HG03103 (cell line): ENCODE measurements at regions not wholly inside any gene's neighbourhood (a gene's known extent, or its start where the extent isn't known, plus 50 kb on each side); places are given as distances from the start of the nearest gene placed in this dataset.
A peak's percentile ranks its signal among the peaks of the same experiment; 100 is the strongest.

Experiments used
- ATAC-seq: cut with Tn5 transposase; IDR thresholded peaks from one replicate; pipeline ENCODE4 v1.9.1; 2021; ENCODE audit warnings: low read depth; ENCODE audit not compliant: unreplicated experiment

DNA sequence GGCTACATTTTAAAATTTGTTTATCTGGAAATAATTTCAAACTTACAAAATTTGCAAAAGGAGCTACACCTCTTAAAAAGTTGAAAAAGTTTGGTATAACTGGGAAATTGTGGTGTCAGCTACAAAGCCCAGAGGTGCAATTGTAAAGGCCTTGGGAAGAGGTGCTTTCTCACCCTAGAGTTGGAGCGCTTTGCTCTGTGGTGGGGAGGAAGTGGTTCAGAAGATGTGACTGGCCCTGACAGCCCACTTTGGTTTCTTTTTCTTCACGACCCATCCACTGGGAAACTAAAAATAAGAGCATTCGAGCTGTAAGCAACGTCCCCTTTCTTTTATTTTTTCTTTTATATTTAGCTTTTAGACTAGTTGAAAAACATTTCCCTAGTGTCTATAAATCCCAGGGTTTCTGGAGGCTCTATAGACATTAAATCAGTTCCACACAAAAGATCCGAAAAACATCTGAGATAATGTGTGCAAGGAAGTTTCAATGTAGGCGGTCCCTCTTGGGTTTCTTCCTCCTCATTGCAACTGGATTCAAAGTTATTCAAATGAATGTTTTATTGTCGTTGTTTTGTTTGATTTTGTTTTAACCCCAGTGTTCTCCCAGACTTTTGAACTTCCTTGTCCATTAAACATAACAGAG, 397.8 kb downstream of the KIF16B start:
- ATAC-seq = peak; percentile 88

DNA sequence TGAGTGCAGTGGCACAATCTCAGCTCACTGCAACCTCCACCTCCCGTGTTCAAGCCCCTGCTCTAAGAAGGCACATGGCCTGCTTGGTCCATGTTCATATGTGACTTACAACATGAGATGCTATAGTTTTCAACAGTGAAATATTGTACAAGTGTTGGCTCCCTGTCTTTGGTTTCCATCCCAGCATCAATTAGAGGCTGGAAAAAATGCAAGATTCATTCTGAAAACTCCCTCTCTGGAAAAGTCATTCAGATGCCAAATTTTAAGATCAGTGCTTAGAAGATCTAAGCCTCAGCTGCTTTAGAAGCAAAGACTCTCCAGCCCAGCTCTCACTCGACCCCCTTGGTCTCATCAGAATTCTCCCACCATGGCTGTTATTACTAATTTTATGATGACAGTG, 398.9 kb downstream of the KIF16B start:
- no peak for ATAC-seq

DNA sequence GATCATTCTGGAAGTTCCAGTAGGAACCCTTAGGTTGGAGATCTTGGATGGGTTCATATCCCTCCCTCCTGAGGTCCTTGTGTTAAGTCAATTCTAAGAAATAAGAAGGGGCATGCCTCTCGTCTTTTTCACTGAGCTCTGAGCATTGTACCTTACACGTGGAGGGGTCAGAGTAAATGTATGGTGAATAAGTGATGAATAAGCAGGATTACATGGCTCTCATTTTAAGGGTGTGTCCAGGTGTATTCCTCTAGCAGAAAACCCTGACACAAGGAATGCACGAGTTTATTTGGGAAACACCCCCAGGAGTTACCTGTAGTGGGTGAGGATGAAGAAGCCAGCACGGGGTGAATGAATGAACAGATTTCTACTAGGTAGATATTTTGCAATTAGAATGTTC, 400.2 kb downstream of the KIF16B start:
- ATAC-seq = no peak

DNA sequence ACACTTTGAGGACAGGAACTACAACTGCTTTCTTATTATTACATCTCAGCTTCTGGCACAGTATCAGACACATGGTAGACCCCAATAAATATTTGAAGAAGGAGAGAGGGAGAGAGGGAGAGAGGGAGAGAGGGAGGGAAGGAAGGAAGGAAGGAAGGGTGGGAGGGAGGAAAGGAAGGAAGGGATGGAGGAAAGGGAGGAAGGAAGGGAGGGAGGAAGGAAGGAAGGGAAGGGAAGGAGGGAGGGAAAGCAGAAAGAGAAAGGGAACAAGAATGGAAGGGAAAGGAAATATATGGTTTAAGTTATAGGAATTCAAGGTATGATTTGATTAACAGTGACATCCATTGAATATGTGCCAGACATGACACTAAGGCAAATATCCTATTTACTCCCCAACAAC, 402.1 kb downstream of the KIF16B start:
- no peak for ATAC-seq

DNA sequence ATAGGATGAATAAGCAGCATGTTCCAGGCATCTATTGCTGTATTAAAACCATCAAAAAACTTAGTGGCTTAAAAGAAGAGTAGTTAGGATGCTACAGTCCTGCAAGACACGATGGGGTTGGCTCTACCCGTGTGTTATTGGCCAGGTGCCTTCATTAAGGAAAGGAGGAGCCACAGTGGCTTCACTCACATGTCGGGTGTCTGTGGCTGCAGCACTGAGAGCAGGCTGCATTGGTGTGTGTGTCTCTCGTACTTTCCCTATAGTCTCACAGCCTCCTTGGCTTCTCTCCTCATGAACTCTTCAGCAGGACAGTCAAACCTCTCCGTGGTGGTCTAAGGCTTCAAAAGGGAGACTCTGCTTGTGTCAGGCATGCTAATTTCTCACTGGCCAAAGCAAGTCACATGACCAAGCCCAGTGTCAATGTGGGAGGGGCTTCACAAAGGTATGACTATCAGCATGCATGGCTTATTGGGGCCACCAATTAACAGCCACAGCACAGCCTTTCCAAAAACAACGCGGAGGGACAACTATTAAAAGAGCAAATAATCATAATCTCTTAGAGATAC, 402.8 kb downstream of the KIF16B start:
- ATAC-seq = no peak

DNA sequence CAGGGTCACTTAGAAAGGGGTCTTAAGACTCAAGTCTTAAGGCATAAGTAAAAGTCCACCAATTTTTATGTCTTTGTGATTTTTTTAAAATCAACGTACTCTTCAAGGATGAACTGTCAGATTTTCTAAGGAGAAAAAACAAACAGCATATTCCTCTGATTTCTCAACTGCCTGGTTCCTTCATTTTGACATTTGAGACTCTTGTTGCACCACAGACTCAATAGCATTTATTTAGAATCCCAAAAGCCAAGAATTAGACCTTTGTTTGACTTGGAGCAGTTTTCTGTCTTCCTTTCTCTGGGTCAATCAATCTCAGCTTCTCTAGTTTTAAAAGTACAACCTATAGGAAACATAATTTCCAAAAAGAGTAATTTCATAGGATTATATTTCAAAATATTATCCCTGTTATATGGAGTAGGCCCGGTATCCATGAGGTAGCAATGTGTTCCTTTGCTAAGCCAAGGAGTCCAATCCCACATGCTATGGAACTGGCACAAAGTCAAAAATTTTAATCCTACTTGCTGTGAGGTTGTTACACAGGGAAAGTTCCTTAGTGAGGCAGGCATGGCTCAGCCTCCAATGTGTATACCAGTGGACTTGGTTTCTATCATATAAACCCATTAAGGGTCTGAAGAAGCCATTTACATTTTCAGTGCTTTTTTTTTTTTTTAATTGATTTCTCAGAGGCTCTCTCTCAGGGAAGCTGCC, 405.7 kb downstream of the KIF16B start:
- no peak for ATAC-seq

DNA sequence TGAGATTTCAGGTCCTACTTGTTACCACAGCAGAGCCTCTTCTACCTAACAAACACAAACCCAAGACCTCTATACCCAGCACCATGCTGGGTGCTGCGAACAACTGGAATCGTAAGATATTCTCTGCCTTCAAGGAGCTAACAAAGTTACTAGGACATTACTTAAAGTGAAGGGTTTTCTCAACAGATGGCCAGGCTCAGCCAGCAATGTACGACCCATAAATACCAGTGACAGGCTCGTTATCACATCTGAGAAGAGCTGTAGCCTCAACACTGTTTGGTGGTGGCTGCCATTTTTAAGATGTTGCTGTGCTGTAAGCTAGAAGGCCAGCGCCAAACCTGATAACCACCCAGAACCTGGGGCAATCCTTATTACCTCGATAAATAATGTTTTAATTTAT, 406.5 kb downstream of the KIF16B start:
- no peak for ATAC-seq

DNA sequence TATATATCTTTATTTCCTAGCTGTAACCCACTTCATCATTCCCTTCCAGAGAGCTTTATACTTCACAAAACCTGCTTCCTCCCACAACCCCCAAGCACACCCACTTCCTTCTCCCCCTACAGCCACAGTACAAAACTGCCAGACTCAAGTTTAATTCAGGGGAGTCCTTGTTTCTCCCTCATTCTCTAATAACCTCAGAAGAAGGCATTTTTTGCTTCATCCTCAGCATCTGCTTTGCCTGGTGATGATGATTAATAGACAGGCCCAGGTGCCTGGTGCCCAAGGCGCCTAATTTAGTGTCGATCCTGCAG, 414.3 kb downstream of the KIF16B start:
- peak; percentile 49 for ATAC-seq

DNA sequence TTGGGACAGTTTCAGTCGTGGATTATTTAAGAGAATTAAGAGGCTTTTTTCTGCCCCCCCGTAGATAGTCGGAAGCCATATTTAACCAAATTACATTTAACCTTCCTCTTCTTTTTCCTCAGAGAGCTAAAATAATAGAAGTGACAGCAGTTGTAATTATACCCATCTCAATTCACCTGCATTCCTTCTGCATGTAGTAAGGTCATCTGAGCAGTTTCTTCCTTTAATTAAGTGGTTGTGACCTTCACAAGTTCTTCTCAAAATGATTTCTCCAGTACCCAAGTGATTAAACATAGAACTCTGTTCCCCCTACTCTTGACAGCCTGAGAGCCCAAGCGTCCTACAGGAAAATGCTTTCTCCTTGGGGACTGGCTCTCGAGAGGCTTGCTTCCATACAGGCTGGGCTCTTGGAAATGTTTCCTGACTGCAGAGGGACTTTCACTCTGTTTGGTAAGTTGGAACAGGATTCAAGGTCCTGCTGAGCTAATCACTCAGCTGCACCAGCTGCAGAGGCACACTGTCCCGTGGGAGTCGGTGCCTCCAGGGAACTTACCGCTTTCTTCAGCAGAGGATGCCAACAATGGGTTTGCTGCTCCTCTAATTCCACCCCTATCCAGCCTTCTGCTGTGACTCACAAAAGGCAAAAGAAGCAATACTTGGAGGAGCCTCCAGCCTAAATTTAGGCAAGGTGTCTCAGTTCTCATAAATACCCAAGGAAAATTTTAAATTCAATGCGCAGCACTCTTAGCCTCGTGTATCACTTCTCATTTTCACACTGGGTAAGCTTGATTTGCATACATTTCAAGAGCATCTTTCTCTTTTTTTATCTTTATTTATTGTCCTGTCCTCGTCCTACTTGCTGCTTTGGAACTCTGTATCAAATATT, 414.9 kb downstream of the KIF16B start:
- peak; percentile 82 for ATAC-seq

DNA sequence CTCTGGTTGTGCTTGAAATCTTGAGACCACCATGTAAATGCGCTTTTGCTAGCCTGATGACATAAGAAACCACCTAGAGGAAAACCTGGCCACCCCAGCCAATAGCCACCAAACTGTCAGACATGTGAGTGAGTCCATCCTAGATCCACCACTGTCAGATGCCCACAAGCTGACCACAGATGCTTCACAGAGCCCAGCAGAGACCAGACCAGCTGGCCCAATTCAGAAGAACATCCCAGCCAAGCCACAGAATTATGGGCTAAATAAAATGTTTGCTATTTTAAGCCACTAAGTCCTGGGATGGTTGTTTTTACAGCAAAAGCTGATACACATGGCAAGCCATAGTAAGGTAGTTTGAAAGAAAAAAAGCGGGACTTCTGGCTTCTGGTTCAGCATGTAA, 425.3 kb downstream of the KIF16B start:
- ATAC-seq = no peak

DNA sequence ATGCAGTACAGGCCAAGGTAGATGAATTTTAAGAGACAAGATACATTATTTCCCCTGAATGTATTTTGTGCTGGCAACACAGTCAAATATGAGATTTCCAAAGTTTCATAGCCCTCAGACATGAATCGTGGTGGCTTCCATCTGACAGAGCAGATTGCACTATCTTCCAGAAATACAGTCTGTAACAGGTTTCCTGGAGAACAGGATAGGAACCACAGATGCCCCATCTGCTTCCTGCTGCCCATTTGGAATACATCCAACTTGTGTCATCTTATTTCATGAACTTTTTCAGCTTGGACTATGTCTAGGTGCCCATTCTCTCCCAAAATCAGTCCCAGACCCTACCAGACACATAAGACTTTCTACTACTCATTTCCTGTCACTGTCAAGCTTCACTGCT, 426.0 kb downstream of the KIF16B start:
- ATAC-seq = no peak

DNA sequence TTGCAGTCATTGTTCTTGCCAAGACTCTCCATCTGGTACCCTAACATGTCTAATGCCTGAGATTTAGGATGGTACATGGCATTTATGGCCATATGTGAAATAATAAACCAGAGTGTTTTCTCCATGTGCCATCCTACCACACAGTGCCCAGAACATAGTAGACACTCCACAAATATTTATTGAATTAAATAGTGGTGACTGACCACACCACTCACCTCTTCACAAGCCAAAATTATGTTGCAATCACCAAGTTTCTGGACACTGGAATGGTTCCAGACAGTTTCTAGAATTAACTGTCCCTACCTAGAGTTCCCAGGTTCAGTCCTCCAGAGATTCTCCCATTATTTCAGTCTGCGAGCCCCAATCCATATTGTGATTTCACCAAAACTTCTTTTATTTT, 427.3 kb downstream of the KIF16B start:
- ATAC-seq = no peak

DNA sequence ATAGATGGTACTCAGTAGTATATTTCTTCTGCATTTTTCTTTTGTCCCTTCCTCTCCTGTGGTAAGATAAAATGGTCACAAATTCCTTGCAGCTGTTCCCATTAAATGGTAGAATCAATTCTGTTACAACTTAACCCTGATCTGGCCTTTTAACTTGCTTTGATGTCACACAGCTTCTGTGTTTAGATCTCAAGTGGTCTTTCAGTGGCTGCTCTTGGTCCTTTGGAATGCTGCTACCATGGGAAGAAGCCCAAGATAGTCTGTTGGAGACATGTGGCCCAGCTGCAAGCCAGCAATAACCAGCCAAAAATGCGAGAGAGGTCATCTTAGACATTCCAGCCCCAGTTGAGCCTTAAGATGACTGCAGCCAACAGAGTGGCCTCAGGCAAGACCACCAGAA, 429.7 kb downstream of the KIF16B start:
- ATAC-seq = no peak

DNA sequence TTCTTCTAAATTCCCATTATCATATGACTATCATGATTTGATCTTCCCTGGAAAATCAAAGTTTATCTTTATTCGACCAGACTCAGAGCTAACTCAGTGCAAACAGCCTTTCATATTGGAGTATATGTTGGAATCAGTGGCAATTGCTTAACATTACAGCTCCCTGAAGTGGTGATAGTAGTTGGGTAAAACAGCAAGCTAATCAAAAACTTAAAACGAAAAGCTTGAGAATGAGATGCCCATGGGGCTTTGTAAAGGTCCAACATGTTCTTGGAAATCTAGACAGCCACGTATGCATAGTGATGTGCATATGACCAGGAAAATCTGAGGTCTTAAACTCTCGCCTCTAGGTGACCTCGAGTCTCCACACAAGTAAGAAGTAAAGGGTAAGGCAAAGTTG, 437.6 kb downstream of the KIF16B start:
- ATAC-seq = no peak

DNA sequence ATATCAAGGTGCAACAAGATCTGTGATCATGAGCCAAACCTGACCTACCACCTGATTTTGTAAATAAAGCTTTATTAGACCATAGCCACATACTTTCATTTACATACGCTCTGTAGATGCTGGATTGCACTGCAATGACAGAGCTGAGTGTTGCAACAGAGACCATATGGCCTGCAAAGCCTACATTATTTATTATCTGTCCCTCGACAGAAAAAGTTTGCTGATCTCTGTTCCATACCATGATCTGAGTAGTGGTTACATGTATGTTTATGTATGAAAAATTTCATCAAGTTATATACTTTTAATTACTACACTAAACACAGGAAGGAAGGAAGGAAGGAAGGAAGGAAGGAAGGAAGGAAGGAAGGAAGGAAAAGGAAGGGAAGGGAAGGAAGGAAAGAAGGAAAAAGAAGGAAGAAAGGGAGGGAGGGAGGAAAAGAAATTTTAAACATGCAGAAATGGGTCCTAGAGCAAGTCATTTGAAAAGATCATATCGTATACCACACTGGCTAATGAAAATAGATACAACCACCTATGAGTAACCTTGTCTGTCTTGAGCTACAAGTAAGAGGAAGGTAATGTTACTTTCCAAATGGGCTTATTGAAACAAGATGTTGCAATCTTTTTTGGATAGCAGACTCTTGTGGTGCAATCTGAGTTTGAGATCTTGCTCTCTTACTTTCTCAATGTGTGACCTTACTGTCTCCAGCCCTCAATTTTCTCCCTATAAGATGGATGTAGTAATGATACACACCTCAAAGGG, 441.0 kb downstream of the KIF16B start:
- no peak for ATAC-seq

DNA sequence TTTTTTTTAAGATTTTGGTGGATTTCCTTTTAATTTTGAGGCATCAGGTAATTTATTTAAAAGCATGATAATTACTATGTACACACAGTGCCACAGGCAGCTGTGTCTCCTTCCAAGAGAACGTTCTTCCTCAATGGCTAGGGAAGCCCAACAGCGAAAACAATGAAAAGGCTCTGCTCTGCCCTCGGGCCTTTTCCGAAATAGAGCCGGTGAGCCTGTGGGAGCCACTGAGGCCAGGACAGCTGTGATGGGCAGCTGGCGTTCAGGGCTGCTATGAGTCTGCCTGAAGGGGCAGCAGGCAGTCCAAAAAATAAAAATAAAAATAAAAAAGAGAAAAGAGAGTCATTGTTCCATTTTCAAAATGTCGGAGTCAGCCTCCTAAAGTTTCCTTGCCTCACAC, 443.8 kb downstream of the KIF16B start:
- no peak for ATAC-seq

DNA sequence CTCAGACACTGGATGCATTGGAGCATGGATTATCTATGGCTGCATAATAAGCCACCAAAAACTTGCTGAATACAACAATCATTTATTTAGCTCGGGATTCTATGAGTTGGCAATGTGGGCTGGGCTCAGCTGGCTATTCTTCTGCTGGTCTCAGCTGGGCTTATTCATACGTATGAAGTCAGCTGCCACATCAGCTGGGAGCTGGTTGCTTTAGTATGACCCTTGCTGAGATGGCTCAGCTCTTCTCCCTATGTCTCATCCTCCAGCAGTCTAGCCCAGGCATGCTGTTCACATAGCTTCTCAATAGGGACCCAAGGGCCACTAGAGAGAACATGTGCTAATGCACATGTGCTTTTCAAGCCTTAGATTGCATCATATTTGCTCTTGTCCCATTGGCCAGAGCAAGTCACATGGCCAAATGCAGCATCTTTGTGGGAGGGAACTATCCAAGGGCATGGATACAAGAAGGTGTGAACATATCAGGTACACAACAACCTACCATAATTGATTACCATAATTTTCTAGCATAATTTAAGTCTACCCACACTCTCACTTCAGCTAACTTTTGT, 444.6 kb downstream of the KIF16B start:
- no peak for ATAC-seq

DNA sequence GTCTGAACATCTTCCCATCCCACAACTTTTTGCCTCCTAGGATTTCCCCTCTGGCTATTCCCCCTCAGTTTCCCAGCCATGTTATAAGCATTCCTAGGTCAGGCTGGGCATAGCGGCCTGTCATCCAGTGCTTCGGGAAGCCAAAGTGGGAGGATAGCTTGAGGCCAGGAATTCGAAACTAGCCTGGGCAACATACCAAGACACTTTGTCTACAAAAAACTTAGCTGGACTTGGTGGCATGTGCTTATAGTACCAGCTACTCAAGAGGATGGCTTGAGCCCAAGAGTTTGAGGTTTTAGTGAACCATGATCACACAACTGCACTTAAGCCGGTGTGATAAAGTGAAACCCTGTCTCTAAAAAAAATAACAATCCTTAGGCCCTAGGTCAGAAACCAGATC, 447.4 kb downstream of the KIF16B start:
- no peak for ATAC-seq

DNA sequence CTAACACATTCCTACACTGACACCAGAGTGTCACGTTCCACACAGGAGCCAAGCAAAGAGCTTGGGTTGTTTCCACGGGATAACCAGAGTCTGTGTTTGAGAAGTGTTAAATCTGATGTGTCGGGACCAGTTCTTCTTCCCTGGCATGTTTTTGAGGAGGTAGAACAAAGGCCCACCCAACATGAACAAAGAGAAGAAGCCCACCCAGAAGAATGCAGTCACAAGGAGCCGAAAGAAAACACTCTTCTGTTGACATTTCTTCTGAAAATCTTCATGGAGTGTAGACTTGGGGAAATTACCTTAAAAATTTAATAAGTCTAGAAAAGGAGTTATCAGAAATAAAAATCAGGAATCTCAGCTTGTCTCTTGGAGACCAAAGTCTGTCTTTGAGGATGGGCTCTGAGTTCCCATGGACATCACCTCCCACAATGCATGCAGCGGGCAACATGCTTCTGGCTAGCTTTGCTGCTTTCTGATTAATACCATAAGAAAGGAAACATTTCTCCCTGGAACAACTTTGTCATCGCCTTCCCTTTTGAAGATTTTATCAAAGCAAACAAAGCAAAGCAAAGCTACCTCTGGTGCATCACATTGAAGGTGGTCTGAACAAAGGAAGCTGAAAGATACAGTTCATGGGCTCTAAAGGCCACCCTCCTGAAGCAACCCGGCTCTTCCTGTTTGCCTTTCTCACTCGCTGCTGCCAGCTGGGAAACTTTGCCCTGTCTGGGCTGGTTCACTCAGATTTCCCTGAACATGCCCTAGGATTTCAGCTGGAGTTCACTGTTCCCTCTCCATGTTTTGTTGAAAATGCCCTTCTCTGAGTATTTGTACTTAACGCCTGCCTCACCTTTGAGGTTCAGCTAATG, 448.1 kb downstream of the KIF16B start:
- ATAC-seq = no peak
